ENCODE measurements at regions not wholly inside any gene's neighbourhood (a gene's known extent, or its start where the extent isn't known, plus 50 kb on each side); places are given as distances from the start of the nearest gene placed in this dataset.
"Not testable (repeated sequence)": the region's sequence is repeated elsewhere in the genome, so short reads cannot be mapped to it uniquely, and the experiment has no call there.

DNA sequence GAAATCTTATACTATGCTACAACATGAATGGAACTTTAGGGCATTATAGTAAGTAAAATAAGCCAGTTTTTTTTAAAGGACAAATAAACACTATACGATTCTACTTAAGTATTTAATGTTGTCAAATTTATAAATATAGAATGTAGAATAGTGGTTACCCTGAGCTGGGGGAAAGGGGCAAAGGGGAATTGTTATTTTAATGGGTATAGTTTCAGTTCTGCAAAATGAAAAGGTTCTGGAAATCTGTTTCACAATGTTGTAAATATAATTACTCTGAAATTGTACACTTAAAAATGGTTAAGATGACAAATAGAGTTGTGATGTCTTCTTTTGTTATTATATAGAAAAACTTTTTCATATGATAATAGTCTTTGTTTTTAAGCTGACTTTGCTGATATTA lies 366.3 kb downstream of the MRPL39 start:
- no peak for DNase-seq (ENCODE audit: low read depth)

DNA sequence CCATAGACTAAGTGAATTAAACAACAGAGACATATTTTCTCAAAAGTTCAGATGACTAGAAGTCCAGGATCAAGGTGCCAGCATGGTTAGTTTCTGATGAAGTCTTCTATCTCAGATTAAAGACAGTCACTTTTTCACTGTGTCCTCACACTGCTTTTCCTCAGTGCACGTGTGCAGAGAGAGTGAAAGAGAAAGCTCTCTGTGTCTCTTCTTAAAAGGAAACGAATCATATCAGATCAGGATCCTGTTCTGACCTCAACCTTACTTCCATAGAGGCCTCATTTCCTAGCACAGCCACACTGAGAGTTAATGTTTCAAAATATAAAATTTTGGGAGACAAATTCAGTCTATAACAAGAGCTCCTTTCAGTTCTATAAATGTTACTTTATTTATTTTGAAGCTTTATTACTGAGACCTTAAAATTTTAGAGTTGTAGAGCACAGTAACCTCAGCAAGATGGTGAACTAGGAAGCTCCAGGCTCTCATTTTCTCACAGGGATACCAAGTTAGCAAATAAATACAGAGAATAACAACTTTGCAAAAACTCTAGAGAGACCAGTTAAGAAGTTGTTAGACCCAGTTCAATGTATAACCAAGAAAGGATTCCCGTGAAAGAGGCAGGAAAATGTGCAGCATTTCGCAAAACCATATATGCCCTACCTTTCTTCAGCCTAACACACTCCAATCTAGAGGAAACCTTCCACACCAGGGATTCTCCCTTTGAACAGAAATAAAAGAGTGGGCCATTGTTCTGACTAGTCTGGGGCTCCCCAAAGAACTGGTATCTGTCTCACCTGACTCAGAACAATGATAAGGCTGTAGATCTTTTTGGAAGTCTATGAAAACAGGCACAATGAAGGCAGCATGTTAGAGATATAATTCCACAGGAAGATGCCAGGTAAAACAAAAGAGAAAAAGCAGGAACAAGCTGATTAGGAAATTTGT lies 372.2 kb downstream of the MRPL39 start:
- no peak for DNase-seq (ENCODE audit: low read depth)

DNA sequence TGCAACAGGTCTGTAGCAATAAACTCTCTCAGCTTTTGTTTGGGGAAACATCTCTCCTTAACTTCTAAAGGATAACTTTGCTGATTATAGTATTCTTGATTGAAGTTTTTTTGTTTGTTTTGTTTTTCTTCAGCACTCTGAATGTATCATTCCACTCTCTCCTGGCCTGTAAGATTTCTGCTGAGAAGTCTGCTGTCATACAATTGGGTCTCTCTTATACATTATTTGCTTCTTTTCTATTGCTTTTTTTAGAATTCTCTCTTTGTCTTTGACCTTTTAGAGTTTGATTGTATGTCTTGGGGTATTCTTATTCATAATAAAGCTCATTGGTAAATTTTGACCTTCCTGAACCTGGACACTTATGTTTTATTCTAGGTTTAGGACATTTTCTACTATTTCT lies 386.3 kb downstream of the MRPL39 start:
- no peak for DNase-seq (ENCODE audit: low read depth)

DNA sequence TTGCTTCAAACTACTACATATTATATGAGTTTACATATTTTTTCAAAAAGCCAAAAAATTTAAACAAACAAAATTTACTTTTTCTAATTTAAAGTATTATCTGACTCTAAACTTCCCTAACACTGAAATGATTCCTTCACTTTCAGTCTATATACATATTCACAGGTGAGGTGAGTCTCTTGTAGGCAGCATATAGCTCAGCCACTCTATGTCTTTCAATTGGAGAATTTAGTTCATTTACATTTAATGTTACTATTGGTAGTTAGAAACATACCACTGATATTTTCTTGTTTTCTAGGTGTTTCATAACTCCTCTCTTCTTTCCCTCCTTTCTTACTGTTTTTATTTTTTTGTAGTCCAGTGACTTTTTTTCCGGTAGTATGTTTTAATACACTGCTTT lies 387.1 kb downstream of the MRPL39 start:
- no peak for DNase-seq (ENCODE audit: low read depth)

DNA sequence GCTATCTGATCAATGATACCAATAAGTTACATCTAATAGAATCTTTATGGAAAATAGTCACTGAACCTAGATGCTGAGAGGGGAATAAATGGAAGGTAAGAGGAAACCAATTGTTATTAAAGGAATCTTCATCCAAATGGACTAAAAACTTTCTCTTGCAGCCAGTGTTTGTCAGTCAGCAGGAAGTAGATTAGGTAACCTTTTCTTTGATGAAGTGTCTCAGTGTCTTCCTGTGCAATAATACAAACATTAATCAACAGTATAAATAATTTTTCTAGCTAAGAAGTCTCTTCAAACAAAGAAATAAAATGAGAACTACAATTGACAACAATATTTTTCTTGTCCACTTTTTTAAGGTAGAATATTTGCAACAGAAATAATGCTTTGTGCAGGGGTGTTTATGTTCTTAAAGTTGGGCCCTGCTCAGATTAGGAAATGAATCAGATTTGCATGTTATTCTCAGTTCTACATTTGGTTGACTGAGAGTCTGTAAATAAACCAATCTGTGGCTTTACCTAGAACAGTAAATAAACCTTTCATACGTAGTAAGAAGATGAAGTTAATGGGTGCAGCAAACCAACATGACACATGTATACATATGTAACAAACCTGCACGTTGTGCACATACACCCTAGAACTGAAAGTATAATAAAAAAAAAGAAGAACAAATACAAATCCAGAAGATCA lies 391.4 kb downstream of the MRPL39 start:
- no peak for DNase-seq (ENCODE audit: low read depth)

DNA sequence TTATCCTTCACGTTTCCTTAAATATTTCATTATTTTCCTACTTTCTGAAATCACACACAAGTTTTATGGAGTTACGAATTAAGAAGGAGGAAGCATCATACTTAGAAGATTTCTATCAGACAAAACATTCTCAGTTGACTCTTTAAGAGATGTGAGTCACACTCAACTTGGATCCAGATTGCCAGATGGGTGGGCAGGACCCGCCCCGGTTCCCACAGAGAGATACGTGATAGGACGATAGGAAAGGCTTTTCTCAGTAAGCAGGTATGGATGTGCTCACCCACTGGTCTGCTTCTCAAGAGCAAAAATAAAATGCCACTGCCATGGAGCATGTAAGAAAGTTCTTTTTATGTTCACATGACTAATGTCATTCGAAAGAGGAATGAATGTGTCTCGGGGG lies 392.6 kb downstream of the MRPL39 start:
- no peak for DNase-seq (ENCODE audit: low read depth)

DNA sequence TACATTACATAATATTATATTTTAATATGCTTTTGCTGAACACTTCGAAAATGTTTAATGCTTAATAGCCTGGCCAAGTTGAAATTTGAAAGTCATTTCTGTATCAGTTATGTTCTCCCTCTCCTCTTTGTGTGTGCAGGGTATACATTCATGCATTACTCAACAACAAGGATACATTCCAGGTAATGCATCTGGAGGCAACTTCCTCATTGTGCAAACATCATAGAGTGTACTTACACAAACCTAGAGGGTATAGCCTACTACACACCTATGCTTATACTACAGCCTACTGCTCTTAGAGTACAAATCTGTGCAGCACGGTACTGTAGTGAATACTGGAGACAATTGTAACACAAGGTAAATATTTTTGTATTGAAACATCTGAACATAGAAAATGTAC lies 407.3 kb downstream of the MRPL39 start:
- no peak for DNase-seq (ENCODE audit: low read depth)

DNA sequence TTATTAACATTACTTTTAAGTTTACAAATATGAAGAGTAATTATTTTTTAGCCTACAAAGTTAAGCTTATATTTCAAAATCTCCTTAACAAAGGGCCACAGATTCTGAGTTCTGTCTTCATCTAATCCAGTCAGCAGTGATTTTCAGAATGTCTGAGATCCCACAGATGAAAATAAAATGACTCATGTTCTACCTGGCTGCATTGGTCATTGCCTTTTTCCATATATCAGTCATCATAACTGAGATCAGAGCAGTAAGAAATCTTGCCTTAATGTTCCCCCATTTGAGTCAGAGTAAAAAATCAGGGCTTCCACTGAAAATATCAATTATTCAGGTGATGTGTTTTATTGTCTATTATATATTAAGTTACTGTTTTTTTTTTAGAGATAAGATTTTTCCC lies 416.1 kb downstream of the MRPL39 start:
- no peak for DNase-seq (ENCODE audit: low read depth)

DNA sequence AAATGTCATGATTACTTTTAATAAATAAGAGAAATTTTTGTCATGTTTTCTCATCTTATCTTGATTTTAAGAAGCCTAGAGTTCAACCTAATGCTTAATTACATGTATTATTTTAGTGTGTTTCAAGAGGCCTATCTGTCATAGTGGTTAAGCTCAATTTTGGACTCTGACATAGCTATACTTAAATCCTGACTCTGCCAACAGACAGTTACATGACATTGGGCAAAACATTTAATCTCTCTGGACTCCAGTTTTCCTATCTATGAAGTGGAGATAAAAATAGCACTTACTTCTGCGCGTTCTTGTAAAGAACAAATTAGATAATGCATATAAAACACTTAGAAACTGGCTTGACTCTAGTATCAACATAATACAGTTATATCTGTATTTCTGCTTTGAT lies 417.8 kb downstream of the MRPL39 start:
- no peak for DNase-seq (ENCODE audit: low read depth)

DNA sequence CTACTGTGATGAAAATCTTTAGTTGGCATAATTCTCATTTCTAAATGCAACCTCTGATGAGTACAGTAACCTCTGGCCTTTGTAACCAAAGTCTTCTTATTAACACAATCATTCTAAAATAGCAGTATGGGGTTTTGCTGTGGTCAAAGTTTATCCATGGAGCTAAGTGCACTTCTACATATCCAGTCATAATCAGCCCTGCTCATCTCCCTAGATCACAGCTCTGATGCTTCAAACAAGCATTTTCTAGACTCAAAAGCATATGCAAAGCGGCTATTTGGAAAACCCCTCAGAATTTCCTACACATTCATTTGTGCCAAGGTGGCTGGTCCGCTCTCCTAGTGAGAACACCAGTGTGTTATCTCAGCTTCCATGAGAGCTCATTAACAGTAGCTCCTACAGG lies 418.6 kb downstream of the MRPL39 start:
- DNase-seq (ENCODE audit: low read depth), result no peak

DNA sequence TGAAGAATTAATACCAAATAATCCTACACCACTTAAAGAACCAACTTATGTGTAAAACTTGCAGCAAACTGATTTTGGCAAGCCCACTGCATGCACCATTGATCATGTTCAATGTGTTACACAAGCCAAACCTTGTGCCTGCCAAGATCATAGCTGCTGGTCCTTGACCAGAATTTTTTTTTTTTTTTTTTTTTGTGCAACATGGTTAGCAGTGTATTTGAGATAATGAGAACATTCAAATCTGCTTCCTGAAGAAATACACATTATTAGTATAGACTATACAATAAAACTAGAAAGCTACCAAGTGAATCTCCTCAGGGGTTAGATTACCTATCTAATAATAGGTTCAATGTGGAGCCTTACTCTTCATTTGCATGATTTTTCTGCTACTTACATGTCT lies 421.0 kb downstream of the MRPL39 start:
- DNase-seq (ENCODE audit: low read depth), result no peak

DNA sequence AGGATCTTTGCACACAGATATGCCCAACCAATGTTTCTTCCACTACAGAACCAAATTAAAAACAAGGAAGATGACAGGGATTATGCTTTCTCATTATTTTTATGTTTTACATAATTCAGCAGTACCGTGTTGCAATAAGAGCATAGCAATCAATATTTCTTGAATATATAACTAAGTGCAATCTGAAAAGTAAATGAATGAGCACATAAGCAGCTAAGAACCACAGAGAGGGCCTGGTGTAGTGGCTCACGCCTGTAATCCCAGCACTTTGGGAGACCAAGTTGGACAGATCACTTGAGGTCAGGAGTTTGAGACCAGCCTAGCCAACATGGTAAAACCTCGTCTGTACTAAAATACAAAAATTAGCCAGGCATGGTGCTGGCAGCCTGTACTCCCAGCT lies 423.7 kb downstream of the MRPL39 start:
- no peak for DNase-seq (ENCODE audit: low read depth)

DNA sequence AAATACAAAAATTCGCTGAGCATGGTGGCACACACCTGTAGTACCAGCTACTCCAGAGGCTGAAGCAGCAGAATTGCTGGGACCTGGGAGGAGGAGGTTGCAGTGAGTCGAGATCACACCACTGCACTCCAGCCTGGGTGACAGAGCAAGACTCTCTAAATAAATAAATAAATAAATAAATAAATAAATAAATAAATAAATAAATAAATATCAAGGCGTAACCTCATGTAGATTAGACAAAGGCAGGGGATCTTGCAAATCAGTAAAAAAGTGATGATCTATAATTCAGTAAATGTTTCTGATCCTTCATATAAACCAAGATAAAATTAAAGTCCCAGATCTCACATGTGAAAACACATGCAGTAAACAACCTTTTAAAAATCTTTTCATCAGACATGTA lies 425.6 kb downstream of the MRPL39 start:
- DNase-seq (ENCODE audit: low read depth), result not testable (repeated sequence)

DNA sequence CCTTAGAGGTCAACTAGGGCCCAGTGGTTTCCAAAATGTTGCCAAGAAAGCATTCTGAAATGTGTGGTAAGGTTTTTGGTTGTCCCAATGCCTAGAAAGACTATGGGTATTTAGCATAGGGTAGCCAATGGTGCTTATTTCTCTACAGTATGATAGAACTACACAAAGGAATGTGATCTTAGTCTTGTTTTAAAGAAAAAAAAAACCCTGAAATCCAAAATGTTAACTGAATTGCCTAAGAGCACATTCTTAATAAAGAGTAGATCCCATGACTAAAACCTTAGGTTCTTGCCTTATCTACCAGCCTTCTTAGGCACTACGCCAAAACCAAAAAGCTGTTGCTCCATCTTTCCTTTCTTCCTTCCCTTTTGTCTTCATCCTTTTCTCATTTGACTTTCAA lies 428.2 kb downstream of the MRPL39 start:
- no peak for DNase-seq (ENCODE audit: low read depth)

DNA sequence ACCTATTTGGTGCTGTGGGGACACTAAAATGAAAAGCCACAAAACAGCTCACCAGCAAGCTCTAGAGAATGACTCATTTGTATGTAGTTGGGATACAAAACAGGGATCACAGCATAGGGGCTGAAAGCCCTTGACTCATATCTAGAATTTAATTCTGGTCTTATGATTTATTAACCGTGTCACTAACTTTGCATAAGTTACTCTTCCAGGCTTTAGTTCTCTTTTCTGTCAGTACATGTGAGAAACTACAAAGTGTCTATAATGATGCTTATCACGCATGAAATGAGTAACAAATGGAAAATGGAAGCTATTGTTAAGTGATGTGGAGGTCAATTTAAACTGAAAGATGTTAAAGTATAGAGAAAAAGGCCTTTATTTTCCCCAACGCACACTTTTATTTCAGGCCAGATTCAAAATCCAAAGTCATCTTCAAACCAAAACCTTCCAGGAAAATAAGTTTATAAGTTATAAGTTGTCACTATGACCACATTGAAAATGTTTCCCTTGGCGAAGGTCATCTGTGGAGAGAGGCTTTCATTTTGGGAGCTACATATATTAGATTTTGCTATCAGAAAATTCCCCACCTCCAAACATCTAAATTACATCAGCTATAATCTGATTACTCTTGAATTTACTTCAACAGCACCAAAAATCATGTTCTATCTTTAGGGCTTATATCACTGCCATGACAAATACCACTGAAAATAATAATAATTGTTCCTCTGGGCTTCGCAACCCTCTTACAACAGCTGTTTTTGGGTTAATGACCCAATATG lies 430.5 kb downstream of the MRPL39 start:
- DNase-seq (ENCODE audit: low read depth), result no peak

DNA sequence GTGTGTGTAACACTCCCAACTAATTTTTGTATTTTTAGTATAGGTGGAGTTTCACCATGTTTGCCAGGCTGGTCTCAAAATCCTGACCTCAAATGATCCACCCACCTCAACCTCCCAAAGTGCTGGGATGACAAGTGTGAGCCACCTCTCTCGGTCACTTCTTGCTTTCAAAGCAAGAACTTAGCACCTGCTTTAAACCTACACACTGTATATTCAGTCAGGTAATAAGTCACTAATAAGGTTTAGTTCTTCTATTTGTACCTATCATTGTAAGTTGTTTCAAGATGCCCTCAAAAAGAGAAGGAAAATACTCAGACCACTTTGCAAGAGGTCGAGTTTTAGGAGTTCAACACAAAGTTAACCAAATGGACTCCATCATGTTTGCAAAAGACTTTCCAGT lies 431.3 kb downstream of the MRPL39 start:
- no peak for DNase-seq (ENCODE audit: low read depth)

DNA sequence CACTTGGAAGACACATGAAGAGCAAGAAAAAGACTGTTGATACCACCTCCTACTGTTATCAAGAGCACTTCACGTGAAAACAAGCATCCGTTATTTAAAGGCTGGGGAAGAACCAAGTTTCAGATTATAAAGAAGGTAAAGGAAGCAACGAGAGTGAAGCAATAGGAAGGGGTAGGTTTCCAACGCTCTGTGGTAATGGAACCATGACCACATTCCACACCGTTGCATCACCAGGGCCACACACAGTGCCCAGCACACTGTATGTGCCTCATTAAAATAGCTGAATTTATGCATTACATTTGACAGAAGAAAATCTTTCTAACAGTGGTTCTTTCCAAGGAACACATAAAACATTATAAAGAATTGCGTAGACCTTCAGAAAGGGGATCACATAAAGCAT lies 435.8 kb downstream of the MRPL39 start:
- no peak for DNase-seq (ENCODE audit: low read depth)

DNA sequence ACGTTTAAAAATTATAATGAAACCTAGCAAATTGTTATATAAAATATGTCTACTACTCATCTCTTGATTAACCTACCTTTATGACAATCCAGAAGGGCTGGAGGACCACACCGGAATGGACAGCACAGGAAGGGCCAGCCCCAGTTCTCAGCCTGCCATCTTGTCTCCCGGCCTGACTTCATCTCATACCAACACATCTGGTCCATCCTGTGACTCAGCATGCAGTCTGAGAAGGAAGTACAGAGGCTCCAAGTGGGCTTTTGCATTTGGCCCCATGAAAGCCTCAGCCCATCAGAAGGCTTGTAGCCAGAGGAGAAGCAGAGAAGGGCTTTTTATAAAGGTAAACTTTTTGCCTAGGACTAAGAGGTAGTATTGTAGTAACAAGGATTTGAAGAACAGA lies 436.6 kb downstream of the MRPL39 start:
- no peak for DNase-seq (ENCODE audit: low read depth)

DNA sequence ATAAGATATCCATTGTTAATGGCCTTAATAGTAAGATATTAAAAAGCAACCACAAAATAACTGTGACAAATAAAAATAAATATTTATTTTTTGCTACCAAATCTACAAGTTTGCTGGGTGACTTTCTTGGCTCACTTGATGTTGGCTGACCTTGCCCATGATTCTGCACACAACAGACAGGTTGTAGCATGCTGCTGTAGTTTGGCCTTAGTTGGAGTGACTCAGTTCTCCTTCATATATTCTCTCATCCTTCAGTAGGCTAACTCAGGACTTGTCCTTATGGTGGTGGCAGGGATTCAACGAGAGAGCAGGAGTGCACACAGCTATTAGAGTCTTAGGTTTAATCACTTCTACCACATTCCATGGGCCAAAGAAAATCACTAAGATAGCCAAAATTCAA lies 437.9 kb downstream of the MRPL39 start:
- DNase-seq (ENCODE audit: low read depth), result no peak

DNA sequence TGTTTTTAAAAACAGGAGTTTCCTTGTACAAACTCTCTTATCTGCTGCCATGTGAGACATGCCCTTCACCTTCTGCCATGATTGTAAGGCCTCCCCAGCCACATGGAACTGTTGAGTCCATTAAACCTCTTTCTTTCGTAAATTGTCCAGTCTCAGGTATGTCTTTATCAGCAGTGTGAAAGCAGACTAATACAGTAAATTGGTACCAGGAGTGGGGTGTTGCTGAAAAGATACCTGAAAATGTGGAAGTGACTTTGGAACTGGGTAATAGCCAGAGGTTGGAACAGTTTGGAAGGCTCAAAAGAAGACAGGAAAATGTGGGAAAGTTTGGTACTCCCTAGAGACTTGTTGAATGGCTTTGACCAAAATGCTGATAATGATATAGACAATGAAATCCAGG lies 440.4 kb downstream of the MRPL39 start:
- not testable (repeated sequence) for DNase-seq (ENCODE audit: low read depth)

DNA sequence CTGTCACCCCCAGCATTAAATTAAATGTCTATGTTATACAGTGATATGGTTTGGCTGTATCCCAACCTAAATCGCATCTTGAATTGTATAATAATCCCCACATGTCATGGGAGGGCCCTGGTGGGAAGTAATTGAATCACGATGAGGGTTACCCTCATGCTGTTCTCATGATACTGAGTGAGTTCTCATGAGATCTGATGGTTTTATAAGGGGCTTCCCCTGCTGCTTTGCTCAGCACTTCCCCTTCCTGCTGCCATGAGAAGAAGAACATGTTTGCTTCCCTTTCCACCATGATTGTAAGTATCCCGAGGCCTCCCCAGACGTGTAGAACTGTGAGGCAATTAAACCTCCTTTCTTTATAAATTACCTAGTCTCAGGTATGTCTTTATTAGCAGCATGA lies 445.7 kb downstream of the MRPL39 start:
- no peak for DNase-seq (ENCODE audit: low read depth)

DNA sequence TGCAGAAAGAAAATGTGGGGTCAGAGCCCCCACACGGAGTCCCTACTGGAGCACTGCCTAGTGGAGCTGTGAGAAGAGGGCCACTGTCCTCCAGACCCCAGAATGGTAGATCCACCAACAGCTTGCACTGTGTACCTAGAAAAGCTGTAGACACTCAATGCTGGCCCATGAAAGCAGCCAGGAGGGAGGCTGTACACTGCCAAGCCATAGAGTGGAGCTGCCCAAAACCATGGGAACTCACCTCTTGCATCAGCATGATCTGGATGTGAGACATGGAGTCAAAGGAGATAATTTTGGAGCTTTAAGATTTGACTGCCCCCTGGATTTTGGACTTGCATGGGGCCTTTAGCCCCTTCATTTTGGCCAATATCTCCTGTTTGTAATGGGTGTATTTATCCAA lies 452.3 kb downstream of the MRPL39 start:
- not testable (repeated sequence) for DNase-seq (ENCODE audit: low read depth)

DNA sequence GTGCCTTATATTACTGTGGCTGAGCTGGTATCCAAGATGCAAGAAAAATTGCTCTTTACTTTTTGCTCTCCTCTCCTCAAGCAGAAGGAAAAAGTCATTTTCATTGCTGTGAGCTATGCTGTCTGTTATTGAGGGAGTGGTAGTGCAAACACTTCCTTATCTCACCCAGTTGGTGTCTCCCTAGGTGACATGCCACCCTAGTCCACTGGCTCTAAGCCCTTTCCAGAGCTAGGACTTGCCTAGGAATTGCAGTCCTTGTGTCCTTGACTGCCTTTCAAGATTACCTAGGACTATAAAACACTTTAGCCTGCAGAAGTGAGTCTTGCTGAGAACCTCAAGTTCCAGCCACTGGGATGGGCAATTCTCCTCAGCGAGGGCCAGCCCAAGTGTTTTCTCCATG lies 458.3 kb downstream of the MRPL39 start:
- no peak for DNase-seq (ENCODE audit: low read depth)
